Fibroblast of villous mesenchyme (primary cell): ENCODE measurements at regions not wholly inside any gene's neighbourhood (a gene's known extent, or its start where the extent isn't known, plus 50 kb on each side); places are given as distances from the start of the nearest gene placed in this dataset.
"Not testable (repeated sequence)": the region's sequence is repeated elsewhere in the genome, so short reads cannot be mapped to it uniquely, and the experiment has no call there.

Experiments used
- DNase-seq: peaks from one replicate; pipeline ENCODE4 v3.0.0-alpha.2; 2010; ENCODE audit warnings: low read depth
- H3K4me3 ChIP-seq: 2 replicates; pipeline ENCODE4 v1.5.1; 2011; ENCODE audit warnings: low read depth, mild to moderate bottlenecking, low read length
- TF ChIP-seq, protein P1 (sequence below): IDR thresholded peaks from 2 replicates; pipeline ENCODE4 v1.5.1; 2012; ENCODE audit warnings: low read depth, mild to moderate bottlenecking, low read length; ENCODE audit not compliant: insufficient read depth

DNA sequence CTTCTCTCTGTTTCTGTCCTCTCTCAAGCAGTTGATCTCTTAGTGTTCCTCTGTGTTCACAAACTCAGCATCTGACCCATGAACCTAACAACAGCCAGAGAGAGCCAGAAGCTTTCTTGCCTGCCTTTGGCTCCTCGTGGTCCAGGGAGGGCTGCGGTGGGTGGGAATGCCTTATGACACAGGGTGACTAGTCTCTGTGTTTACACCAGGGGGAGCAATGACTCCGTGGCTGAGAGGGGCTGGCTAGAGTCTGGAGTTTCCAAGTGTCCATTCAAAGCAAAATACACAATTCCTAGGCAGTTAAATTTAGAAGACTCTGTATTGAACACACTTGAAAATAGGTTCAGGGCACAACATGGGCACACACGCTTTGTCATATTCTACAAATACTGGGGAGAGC, 370.0 kb upstream of the FRG2C start:
- H3K4me3 ChIP-seq, result no peak overlapping the region
- TF ChIP-seq, protein P1, sequence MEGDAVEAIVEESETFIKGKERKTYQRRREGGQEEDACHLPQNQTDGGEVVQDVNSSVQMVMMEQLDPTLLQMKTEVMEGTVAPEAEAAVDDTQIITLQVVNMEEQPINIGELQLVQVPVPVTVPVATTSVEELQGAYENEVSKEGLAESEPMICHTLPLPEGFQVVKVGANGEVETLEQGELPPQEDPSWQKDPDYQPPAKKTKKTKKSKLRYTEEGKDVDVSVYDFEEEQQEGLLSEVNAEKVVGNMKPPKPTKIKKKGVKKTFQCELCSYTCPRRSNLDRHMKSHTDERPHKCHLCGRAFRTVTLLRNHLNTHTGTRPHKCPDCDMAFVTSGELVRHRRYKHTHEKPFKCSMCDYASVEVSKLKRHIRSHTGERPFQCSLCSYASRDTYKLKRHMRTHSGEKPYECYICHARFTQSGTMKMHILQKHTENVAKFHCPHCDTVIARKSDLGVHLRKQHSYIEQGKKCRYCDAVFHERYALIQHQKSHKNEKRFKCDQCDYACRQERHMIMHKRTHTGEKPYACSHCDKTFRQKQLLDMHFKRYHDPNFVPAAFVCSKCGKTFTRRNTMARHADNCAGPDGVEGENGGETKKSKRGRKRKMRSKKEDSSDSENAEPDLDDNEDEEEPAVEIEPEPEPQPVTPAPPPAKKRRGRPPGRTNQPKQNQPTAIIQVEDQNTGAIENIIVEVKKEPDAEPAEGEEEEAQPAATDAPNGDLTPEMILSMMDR, result peak; percentile 70
- DNase-seq, result peak; percentile 16

DNA sequence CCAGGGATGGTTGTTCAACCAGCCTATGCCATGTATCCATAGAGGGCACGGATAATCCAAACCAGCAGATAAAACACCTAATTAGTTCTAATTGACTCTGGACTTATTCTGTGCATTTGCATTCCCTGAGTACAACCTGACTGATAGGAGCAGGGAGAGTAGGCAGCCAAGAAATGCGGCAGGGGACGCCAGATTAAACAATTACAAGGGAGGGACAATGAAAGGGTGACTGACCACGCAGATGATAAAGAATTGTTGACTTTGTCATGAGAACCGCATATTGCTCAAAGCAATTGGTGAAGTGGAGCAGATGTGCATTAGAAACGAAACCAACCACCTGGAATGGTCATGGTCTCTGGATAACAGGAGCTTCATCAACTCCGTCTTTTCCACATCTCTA, 369.1 kb upstream of the FRG2C start:
- no peak overlapping the region for H3K4me3 ChIP-seq
- no peak for DNase-seq
- TF ChIP-seq, protein P1, result no peak

DNA sequence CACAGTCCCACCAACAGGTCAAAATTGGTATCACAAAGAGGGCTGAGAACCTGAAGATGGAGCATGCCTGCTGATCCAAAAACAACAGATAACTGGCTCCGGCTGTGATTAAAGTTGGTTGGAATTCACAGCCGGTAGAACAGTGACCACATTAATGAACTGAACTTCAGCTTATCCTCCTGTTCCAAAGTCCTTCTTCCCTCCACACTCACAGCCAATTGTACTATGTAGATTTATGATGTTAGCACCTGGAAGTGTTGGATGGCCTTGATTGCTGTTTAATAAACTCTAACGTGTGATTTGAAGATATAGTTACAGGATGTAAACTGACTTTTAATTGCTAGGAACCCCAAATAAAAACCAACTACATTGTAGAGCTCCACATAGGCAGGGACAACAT, 367.3 kb upstream of the FRG2C start:
- DNase-seq, result no peak
- TF ChIP-seq, protein P1, result no peak

DNA sequence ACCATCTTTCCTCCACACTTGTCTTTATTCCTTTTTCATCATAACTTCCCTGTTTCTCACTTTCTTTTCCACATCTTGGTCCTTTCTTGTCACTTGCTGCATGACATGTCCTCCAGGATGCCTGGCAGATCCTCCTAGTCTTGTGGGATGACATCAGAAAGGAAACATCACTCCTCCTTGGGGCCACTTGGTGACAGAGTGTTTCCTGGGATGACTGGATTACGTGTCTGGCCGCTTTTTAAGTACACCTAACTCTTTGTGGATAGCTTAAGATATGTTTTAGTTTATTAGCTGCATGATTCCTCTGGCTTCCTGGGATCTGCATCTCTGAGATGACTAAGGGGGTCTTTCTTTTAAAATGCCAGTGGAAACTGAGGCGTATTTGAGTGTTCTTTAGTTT, 363.5 kb upstream of the FRG2C start:
- no peak for DNase-seq
- TF ChIP-seq, protein P1, result no peak

More for the DNA sequence above, 367.3 kb upstream of the FRG2C start:
- H3K4me3 ChIP-seq, result no peak overlapping the region

DNA sequence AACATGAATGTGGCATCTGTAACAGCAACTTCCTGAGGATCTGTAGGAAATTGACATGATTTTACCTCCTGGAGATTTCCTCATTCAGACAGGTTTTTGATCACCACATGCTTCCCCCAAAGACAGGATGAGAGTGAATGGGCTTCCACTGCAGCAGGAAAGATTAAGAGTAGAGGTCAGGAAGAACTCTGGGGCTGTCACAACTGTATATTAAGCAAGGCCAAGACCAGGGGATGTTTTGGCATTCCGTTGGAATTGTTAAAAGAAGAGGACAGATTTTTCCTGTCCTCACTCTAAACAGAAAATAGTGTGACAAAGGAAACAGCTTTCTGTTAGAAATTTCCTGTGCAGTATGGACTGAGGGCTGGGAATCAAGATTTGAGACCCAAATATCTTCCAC, 363.1 kb upstream of the FRG2C start:
- DNase-seq, H3K4me3 ChIP-seq: not testable (repeated sequence)

More for the DNA sequence above, 363.5 kb upstream of the FRG2C start:
- H3K4me3 ChIP-seq, result no peak overlapping the region

DNA sequence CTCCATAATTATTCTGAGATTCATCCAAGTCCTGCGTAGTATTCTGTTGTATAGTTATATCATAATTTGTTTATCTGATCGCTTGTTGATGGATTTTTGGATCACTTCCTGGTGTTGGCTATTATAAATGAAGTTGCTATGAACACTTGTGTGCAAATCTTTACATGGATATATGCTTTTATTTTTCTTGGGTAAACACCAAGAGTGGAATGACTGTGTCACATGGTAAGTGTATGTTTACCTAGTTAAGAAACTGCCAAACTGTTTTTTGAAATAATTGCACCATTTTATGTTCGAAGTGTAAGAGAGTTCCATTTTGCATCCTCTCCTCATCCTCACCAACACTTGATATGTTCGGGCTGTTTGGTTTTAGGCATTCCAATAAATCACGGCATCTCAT, 360.4 kb upstream of the FRG2C start:
- TF ChIP-seq, protein P1, result no peak
- no peak overlapping the region for H3K4me3 ChIP-seq
- no peak for DNase-seq

DNA sequence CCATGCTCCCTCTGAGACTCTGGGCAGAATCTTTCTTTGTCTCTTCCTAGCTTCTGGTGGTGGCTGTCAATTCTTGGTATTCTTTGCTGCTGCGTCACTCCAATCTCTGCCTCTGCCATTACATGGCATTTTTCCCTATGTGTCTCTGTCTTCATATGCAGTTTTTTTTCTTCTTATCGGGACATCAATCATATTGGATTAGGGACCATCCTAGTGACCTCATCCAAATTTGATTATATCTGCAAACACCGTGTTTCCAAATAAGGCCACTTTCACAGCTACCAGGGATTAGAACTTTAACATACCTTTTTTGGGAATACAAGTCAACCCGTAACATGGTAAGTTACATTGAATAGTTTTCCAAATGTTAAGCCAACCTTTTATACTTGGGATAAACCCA, 358.2 kb upstream of the FRG2C start:
- TF ChIP-seq, protein P1, result no peak
- no peak overlapping the region for H3K4me3 ChIP-seq
- DNase-seq, result no peak

DNA sequence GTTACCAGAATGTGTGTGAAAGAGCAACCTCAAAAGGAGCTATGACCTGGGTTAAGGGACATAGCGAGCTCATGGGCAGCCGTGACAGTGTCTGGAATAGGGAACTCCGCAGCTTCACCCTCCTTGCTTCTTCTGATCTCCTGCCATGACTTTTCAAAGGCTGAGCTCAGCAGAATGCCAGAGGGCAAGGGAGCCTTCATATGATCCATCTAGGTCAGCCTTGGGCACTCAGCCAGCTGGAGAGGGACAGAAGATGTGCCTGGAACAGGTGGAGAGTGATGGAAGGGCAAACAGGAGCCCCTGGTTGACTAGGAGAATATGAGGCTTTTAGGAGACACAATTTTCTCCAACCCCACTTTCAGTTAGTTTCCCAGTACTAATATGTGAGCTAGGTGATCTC, 352.8 kb upstream of the FRG2C start:
- DNase-seq, H3K4me3 ChIP-seq: not testable (repeated sequence)

DNA sequence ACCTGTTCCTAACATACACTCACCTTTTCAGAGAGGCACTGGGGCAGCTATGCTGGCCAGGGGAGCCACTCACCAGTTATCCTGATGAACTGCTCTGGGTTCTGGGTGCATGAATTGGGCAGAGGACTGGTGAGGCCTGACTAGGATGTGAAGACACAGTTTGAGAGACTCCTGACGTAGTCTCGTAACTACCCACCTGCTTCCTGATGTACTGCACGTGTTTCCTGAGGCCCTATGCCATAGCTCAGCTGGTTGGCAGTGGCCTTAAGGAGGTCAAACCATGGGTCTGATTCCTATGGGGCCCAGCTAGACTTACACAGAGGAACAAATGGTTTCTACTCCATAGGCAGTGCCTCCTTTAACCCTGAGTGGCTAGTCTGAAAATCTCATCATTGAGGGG, 351.7 kb upstream of the FRG2C start:
- H3K4me3 ChIP-seq, DNase-seq: not testable (repeated sequence)

DNA sequence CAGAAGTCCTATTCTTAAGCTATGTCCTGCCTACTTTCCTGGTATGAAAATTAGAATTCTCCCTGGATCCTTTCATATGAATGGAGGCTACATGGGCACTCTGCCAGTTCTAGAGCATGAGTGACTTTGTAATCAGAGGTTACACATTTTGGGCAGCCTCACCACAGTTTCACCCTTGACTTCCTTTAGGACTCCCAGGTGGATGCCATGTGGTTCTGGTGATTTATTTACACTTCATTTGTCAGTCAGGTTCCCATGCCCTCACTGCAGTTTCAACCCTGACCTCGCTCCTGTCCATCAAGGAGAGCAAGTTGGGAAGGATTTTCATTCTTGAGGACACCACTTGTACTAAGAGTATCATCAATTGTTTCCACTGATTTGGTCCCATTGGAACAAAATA, 344.4 kb upstream of the FRG2C start:
- not testable (repeated sequence) for H3K4me3 ChIP-seq, DNase-seq
